DMS114 treated with DMSO at 0.1 percent for 48 hours (cell line): ENCODE measurements at regions not wholly inside any gene's neighbourhood (a gene's known extent, or its start where the extent isn't known, plus 50 kb on each side); places are given as distances from the start of the nearest gene placed in this dataset.
"Not testable (repeated sequence)": the region's sequence is repeated elsewhere in the genome, so short reads cannot be mapped to it uniquely, and the experiment has no call there.

Experiments
- DNase-seq: peaks from one replicate; lab custom pipeline; 2025; ENCODE audit not compliant: unreplicated experiment; lab: John Stamatoyannopoulos, UW

DNA sequence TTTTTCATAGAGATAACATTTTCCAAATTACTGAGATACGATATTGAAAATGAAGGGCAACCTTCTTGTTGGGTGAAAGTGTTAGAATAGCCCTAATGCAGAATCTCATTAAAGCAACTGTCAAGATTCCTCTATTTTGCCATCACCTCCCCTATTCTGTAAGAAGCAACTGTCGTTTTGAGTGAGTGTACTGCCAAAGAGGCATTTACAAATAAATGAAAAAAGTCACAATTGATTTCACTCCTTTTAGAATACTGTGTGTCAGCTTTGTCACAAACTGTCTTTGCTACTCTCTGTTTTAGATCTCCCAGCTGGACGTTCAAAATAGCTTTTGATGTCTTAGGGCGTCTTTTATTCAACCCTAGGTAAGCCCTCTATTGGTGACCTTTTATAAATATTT lies 322.8 kb upstream of the NAALADL2 start:
- no peak for DNase-seq

GRCh38 chr3:174538151-174538550 lies 321.0 kb upstream of the NAALADL2 start:
- DNase-seq: no peak

DNA sequence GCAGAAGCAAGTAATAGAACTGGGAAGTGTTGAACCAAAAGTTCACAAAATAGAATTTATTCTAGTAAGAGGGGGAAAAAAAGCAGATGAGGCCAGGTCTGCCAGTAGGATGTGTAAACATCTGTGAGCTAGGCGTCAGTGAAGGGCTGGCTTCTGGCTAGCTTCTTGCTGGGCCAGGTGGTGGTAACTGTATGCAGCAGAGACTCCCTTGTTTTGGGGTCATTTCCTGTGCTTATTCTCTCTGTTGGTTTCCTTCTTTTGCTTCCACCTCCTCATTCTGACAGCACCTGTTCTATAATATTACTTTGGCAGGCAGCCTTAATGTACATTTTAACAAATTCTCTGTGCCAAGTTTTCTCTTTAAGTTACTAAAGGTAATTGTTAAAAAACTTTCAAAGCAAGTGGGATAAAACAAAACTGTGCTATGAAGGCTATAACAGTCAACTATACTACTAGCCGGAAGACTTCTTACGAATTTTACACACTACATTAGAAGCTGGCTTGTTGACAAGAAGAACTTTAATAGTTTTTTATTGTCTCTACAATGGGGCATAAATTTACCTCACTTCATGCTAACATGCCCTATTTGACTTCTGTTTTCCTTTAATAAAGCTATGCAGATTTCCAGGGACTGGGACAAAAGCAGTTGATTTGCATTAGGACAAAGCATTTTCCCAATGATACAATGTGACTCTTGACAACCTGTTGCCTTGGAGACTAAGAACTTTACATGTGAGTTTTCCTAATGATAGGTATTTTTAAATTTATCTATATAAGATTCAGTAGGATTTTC lies 318.8 kb upstream of the NAALADL2 start:
- no peak for DNase-seq

- DNase-seq: no peak
These were observed 317.3 kb upstream of the NAALADL2 start for GRCh38 chr3:174541708-174542315.

GRCh38 chr3:174547801-174548435 lies 311.2 kb upstream of the NAALADL2 start:
- DNase-seq: no peak

- DNase-seq: no peak
These were observed 310.1 kb upstream of the NAALADL2 start for GRCh38 chr3:174548841-174549623.

DNA sequence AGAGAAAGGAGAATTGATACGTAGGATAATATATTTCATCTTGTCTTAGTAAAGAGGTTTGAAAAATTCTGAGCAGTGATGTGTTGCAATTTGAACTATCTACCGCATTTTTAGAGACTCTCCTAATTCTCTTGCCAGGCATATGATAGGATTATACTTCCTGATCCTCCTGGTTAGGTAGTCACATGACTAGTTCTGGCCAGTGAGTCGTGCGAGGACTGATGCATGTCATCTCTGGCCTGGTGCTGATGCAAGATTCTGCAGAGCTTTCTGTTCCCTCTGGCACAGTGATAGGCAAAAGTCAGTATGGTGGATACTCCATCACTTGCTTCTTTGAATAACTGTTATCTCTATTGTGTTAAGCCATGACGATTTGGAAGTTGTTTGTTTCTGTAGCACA lies 277.6 kb upstream of the NAALADL2 start:
- no peak for DNase-seq

DNA sequence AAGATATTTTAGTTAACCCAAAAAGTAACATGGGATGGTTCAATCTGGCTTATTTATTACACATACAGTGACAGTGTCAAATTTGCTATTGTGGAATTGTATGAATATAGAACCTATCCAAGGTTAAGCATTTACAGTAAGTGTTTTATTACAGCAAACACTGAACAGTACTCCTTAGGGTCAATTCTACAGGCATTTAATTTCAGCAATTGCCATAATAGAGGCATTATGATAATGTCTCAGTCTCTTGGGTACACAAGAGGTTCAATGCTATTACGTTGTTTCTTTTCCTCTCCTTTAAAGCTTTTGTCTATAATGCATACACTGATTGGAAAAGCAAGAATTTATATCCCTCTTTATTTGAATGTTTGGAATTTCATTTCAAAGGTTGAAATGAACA lies 275.7 kb upstream of the NAALADL2 start:
- DNase-seq: no peak

- DNase-seq: not testable (repeated sequence)
These were observed 272.0 kb upstream of the NAALADL2 start for GRCh38 chr3:174587137-174587536.

- no peak for DNase-seq
These were observed 262.6 kb upstream of the NAALADL2 start for GRCh38 chr3:174596447-174596982.

GRCh38 chr3:174598885-174599439 lies 260.2 kb upstream of the NAALADL2 start:
- DNase-seq: no peak

DNA sequence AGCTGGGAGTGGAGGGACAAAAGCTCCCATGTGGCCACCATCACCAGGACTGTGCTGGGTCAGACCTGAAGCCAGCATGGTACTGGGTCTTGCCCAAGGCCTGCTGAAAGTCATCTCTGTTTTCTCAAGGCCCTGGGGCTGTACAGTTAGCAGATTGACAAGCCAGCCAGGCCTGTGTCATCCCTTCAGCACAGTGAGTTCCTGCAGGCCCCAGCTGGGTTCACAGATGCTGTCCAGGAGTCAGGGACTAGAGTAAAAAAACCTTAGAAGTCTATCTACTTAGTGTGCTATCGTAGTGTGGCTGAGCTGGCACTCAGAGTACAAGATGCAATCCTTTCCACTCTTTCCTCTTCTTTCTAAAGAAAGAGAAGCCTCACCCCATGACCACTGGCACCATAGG lies 246.0 kb upstream of the NAALADL2 start:
- DNase-seq: no peak

GRCh38 chr3:174614036-174614435 lies 245.1 kb upstream of the NAALADL2 start:
- DNase-seq: no peak

DNA sequence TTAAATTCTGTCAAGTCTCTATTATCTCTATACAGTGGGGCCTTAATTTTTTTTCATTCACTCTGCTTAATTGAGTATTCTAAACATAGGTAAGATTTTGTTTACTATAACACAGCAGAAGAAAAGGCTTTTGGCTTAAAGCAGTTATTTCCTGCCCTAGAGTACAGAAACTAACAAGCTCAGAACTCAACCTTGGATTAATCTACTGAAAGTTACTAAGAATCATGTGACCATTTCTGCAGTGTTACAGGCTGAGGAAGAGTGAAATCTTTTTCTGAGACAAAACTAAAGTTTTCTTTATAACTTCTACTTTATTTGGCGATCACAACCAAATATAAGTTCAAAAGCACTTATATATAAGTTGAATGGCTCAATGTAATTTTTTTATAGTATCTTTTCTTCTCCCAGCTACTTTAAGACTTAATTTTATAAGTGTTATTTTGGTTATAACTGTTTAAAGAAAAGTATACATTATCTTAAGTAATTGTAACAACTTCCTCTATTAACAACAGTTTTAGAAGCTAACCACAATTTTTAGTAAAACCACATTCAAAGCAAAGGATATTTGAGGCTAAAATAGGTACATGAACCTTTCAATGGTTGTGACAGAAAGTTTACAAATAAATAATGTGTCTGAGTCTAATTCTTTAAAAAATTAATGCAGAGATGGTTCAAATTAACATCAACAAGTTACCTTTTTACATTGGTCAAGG lies 240.6 kb upstream of the NAALADL2 start:
- no peak for DNase-seq

- no peak for DNase-seq
These were observed 239.9 kb upstream of the NAALADL2 start for GRCh38 chr3:174619239-174619638.

DNA sequence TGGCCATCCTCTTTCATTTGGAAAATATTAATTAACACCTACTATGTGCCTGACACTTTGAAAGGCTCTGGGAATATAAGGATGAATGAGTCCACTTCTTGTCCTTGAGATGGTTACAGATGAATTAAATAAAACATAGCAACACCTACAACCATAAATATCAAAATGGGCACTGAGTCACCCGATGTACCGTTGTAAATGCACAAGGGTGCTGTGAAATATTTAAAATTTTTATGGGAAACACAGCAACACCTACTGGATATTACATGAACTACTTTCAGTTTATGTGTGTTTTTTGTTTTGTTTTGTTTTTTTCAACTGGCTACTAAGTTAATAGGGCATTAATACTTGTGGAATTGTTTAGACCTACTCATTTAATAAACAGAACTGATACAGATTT lies 239.0 kb upstream of the NAALADL2 start:
- DNase-seq: no peak

- DNase-seq: no peak
These were observed 238.2 kb upstream of the NAALADL2 start for GRCh38 chr3:174620855-174621472.

- no peak for DNase-seq
These were observed 225.8 kb upstream of the NAALADL2 start for GRCh38 chr3:174633342-174633741.

- no peak for DNase-seq
These were observed 222.7 kb upstream of the NAALADL2 start for GRCh38 chr3:174636451-174636850.

DNA sequence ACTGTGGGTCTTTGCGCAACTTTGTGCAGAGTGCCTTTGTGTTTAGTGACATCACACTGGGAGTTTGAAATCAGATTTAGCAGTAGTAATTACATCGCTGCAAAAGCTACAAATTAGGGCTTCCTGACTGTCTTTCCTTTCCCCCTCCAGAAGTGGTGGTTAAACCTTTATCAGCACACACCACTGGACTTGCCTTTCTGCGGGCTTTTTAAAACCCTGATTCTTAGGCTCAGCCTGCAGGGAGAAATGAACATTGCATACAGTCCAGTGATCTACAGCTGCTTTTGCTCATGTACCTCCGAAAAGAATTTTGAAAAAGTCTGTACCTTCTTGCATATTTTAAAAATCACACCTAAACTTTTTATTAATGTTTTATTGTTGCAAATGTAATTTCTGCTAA lies 219.7 kb upstream of the NAALADL2 start:
- no peak for DNase-seq
